ENCODE measurements at regions not wholly inside any gene's neighbourhood (a gene's known extent, or its start where the extent isn't known, plus 50 kb on each side); places are given as distances from the start of the nearest gene placed in this dataset.
"Not testable (repeated sequence)": the region's sequence is repeated elsewhere in the genome, so short reads cannot be mapped to it uniquely, and the experiment has no call there.

- no peak overlapping the region for H3K9ac ChIP-seq (ENCODE audit: low read depth in 1 of 2, low read length in 2 of 2)
- H3K4me3 ChIP-seq (ENCODE audit: low read length in 2 of 2): no peak overlapping the region
- no peaks in the 10 kb centered on the region for H3K27me3 ChIP-seq (ENCODE audit: control insufficient read depth in 2 of 2, insufficient read depth in 2 of 2, low read length in 2 of 2)
- no peaks in the 10 kb centered on the region for H3K4me1 ChIP-seq (ENCODE audit: control insufficient read depth in 2 of 2, insufficient read depth in 2 of 2, low read length in 2 of 2)
- no peak overlapping the region for H3K27ac ChIP-seq (ENCODE audit: low read depth in 2 of 2, low read length in 2 of 2)
- no peaks in the 10 kb centered on the region for H3K9me3 ChIP-seq (ENCODE audit: control insufficient read depth in 2 of 2, low read length in 2 of 2)
- no peaks in the 10 kb centered on the region for H3K36me3 ChIP-seq (ENCODE audit: control insufficient read depth in 2 of 2, insufficient read depth in 2 of 2, low read length in 2 of 2)
These were observed 63.9 kb upstream of the VASH1 start for GRCh38 chr14:76697246-76697905.

DNA sequence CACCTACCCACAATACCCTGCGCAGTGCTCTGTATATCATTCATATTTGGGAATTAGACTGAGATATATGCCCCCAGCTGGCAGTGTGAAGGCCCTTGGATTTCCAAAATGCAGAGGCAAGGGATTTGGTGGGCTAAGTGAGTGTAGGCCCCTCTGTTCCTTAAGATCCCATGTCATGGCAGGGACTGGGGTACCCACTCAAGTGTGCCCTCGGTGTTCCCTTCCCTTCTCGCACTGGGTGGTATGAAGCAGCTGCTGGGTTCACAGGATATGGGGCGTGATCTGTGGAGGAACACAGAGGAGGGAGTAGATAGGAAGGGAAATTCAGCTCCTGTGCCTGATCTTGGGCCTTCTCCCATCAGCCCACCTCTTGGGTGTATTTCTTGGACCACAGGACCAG lies 63.1 kb upstream of the VASH1 start:
- no peaks in the 10 kb centered on the region for H3K36me3 ChIP-seq (ENCODE audit: control insufficient read depth in 2 of 2, insufficient read depth in 2 of 2, low read length in 2 of 2)
- H3K27me3 ChIP-seq (ENCODE audit: control insufficient read depth in 2 of 2, insufficient read depth in 2 of 2, low read length in 2 of 2): no peaks in the 10 kb centered on the region
- H3K4me3 ChIP-seq (ENCODE audit: low read length in 2 of 2): no peak overlapping the region
- no peaks in the 10 kb centered on the region for H3K9me3 ChIP-seq (ENCODE audit: control insufficient read depth in 2 of 2, low read length in 2 of 2)
- no peak overlapping the region for H3K27ac ChIP-seq (ENCODE audit: low read depth in 2 of 2, low read length in 2 of 2)
- no peak overlapping the region for H3K9ac ChIP-seq (ENCODE audit: low read depth in 1 of 2, low read length in 2 of 2)
- H3K4me1 ChIP-seq (ENCODE audit: control insufficient read depth in 2 of 2, insufficient read depth in 2 of 2, low read length in 2 of 2): no peaks in the 10 kb centered on the region

DNA sequence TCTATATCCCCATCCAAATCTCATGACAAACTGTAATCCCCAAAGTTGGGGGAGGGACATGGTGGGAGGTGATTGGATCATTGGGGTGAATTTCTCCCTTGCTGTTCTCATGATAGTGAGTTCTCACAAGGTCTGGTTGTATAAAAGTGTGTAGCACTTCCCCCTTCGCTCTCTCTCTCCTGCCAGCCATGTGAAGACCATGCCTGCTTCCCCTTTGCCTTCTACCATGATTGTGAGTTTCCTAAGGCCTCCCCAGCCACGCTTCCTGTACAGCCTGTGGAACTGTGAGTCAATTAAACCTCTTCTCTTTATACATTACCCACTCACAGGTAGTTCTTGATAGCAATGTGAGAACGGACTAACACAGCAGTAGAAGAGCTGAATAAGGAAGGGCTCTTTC lies 62.6 kb upstream of the VASH1 start:
- Histone ChIP-seq H3K4me1 (ENCODE audit: control insufficient read depth in 2 of 2, insufficient read depth in 2 of 2, low read length in 2 of 2) (no peaks in the 10 kb centered on the region), H3K27ac (ENCODE audit: low read depth in 2 of 2, low read length in 2 of 2) (no peak overlapping the region), H3K36me3 (ENCODE audit: control insufficient read depth in 2 of 2, insufficient read depth in 2 of 2, low read length in 2 of 2) (no peaks in the 10 kb centered on the region), H3K9ac (ENCODE audit: low read depth in 1 of 2, low read length in 2 of 2) (no peak overlapping the region), H3K27me3 (ENCODE audit: control insufficient read depth in 2 of 2, insufficient read depth in 2 of 2, low read length in 2 of 2) (no peaks in the 10 kb centered on the region), H3K9me3 (ENCODE audit: control insufficient read depth in 2 of 2, low read length in 2 of 2) (no peaks in the 10 kb centered on the region), H3K4me3 (ENCODE audit: low read length in 2 of 2) (no peak overlapping the region)

GRCh38 chr14:76699209-76699938 lies 61.9 kb upstream of the VASH1 start:
- Histone ChIP-seq H3K4me1 (ENCODE audit: control insufficient read depth in 2 of 2, insufficient read depth in 2 of 2, low read length in 2 of 2) (no peaks in the 10 kb centered on the region), H3K9me3 (ENCODE audit: control insufficient read depth in 2 of 2, low read length in 2 of 2) (no peaks in the 10 kb centered on the region), H3K9ac (ENCODE audit: low read depth in 1 of 2, low read length in 2 of 2) (no peak overlapping the region), H3K27ac (ENCODE audit: low read depth in 2 of 2, low read length in 2 of 2) (no peak overlapping the region), H3K27me3 (ENCODE audit: control insufficient read depth in 2 of 2, insufficient read depth in 2 of 2, low read length in 2 of 2) (no peaks in the 10 kb centered on the region), H3K36me3 (ENCODE audit: control insufficient read depth in 2 of 2, insufficient read depth in 2 of 2, low read length in 2 of 2) (no peaks in the 10 kb centered on the region), H3K4me3 (ENCODE audit: low read length in 2 of 2) (no peak overlapping the region)

- Histone ChIP-seq H3K9me3 (ENCODE audit: control insufficient read depth in 2 of 2, low read length in 2 of 2) (no peaks in the 10 kb centered on the region), H3K27me3 (ENCODE audit: control insufficient read depth in 2 of 2, insufficient read depth in 2 of 2, low read length in 2 of 2) (no peaks in the 10 kb centered on the region), H3K4me3 (ENCODE audit: low read length in 2 of 2) (no peak overlapping the region), H3K27ac (ENCODE audit: low read depth in 2 of 2, low read length in 2 of 2) (no peak overlapping the region), H3K36me3 (ENCODE audit: control insufficient read depth in 2 of 2, insufficient read depth in 2 of 2, low read length in 2 of 2) (no peaks in the 10 kb centered on the region), H3K4me1 (ENCODE audit: control insufficient read depth in 2 of 2, insufficient read depth in 2 of 2, low read length in 2 of 2) (no peaks in the 10 kb centered on the region), H3K9ac (ENCODE audit: low read depth in 1 of 2, low read length in 2 of 2) (no peak overlapping the region)
These were observed 61.2 kb upstream of the VASH1 start for GRCh38 chr14:76699939-76700590.

DNA sequence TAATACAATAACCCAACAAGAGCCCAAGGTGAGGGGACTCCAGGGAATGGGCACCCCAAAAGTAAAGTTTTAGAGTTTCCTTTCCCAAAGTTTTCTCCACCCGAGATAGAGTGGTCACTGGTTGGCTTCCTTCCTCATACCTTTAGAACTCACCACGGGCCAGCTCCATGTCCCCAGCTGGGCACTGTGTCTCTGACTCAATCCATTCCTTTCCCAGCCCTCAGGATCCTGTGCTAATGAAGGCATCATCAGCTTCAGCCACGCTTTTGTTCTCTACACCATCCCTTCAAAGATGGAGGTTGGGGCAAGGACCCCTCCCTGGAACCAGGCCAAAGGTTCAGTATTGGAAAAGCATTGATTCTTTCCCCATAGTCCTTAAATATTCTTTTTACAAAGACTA lies 59.8 kb upstream of the VASH1 start:
- no peak overlapping the region for H3K4me3 ChIP-seq (ENCODE audit: low read length in 2 of 2)
- H3K9ac ChIP-seq (ENCODE audit: low read depth in 1 of 2, low read length in 2 of 2): no peak overlapping the region
- no peaks in the 10 kb centered on the region for H3K36me3 ChIP-seq (ENCODE audit: control insufficient read depth in 2 of 2, insufficient read depth in 2 of 2, low read length in 2 of 2)
- H3K9me3 ChIP-seq (ENCODE audit: control insufficient read depth in 2 of 2, low read length in 2 of 2): no peaks in the 10 kb centered on the region
- H3K27me3 ChIP-seq (ENCODE audit: control insufficient read depth in 2 of 2, insufficient read depth in 2 of 2, low read length in 2 of 2): no peaks in the 10 kb centered on the region
- no peaks in the 10 kb centered on the region for H3K4me1 ChIP-seq (ENCODE audit: control insufficient read depth in 2 of 2, insufficient read depth in 2 of 2, low read length in 2 of 2)
- H3K27ac ChIP-seq (ENCODE audit: low read depth in 2 of 2, low read length in 2 of 2): no peak overlapping the region

DNA sequence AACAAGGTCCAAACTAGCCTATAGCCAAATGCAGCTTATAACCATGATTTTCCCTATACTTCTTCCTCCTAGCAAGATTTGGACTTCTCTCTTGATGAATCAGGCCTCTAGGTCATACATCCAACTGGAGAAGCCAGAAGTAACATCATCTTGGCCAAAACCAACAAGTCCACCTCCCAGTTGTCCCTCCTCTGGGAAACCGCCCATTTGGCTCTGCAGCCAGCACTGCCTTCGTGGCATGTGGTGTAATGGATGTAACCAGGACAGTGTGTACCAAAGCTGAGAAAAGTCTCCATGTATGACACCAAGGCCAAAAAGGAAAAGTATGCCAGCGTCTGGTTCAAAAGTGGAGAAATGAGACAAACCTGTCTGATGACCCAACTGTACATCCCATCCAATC lies 59.3 kb upstream of the VASH1 start:
- Histone ChIP-seq H3K9ac (ENCODE audit: low read depth in 1 of 2, low read length in 2 of 2) (no peak overlapping the region), H3K36me3 (ENCODE audit: control insufficient read depth in 2 of 2, insufficient read depth in 2 of 2, low read length in 2 of 2) (no peaks in the 10 kb centered on the region), H3K4me3 (ENCODE audit: low read length in 2 of 2) (no peak overlapping the region), H3K9me3 (ENCODE audit: control insufficient read depth in 2 of 2, low read length in 2 of 2) (no peaks in the 10 kb centered on the region), H3K27me3 (ENCODE audit: control insufficient read depth in 2 of 2, insufficient read depth in 2 of 2, low read length in 2 of 2) (no peaks in the 10 kb centered on the region), H3K27ac (ENCODE audit: low read depth in 2 of 2, low read length in 2 of 2) (no peak overlapping the region), H3K4me1 (ENCODE audit: control insufficient read depth in 2 of 2, insufficient read depth in 2 of 2, low read length in 2 of 2) (no peaks in the 10 kb centered on the region)

- Histone ChIP-seq H3K9ac (ENCODE audit: low read depth in 1 of 2, low read length in 2 of 2) (no peak overlapping the region), H3K27ac (ENCODE audit: low read depth in 2 of 2, low read length in 2 of 2) (no peak overlapping the region), H3K27me3 (ENCODE audit: control insufficient read depth in 2 of 2, insufficient read depth in 2 of 2, low read length in 2 of 2) (no peaks in the 10 kb centered on the region), H3K36me3 (ENCODE audit: control insufficient read depth in 2 of 2, insufficient read depth in 2 of 2, low read length in 2 of 2) (no peaks in the 10 kb centered on the region), H3K9me3 (ENCODE audit: control insufficient read depth in 2 of 2, low read length in 2 of 2) (no peaks in the 10 kb centered on the region), H3K4me1 (ENCODE audit: control insufficient read depth in 2 of 2, insufficient read depth in 2 of 2, low read length in 2 of 2) (no peaks in the 10 kb centered on the region), H3K4me3 (ENCODE audit: low read length in 2 of 2) (no peak overlapping the region)
These were observed 56.1 kb upstream of the VASH1 start for GRCh38 chr14:76705214-76705613.

DNA sequence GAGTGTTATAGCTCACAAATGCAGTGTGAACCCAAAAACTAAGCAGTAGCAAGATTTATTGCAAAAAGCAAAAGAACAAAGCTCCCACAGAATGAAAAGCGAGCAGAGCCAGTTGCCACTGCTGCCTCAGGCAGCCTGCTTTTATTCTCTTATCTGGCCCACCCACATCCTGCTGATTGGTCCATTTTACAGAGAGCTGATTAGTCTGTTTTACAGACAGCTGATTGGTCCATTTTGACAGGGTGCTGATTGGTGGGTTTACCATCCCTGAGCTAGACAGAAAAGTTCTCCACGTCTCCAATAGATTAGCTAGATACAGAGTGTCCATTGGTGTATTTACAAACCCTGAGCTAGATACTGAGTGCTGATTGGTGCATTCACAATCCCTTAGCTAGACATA lies 55.1 kb upstream of the VASH1 start:
- H3K9ac ChIP-seq (ENCODE audit: low read depth in 1 of 2, low read length in 2 of 2); H3K4me3 ChIP-seq (ENCODE audit: low read length in 2 of 2); H3K9me3 ChIP-seq (ENCODE audit: control insufficient read depth in 2 of 2, low read length in 2 of 2); H3K4me1 ChIP-seq (ENCODE audit: control insufficient read depth in 2 of 2, insufficient read depth in 2 of 2, low read length in 2 of 2); H3K36me3 ChIP-seq (ENCODE audit: control insufficient read depth in 2 of 2, insufficient read depth in 2 of 2, low read length in 2 of 2); H3K27me3 ChIP-seq (ENCODE audit: control insufficient read depth in 2 of 2, insufficient read depth in 2 of 2, low read length in 2 of 2); H3K27ac ChIP-seq (ENCODE audit: low read depth in 2 of 2, low read length in 2 of 2): not testable (repeated sequence)

DNA sequence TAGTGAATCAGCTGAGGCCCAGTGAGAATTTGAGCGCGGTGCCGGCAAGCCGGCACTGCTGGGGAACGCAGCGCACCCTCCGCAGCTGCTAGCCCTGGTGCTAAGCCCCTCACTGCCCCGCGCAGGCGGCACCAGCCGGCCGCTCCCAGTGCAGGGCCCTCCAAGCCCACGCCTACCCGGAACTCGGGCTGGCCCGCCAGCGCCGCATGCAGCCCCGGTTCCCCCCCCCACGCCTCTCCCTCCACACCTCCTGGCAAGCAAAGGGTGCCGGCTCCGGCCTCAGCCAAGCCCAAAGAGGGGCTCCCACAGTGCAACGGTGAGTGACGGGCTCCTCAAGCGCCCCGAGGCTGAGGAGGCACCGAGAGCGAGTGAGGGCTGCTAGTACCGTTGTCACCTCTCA lies 54.5 kb upstream of the VASH1 start:
- H3K4me1 ChIP-seq (ENCODE audit: control insufficient read depth in 2 of 2, insufficient read depth in 2 of 2, low read length in 2 of 2): no peaks in the 10 kb centered on the region
- H3K4me3 ChIP-seq (ENCODE audit: low read length in 2 of 2): no peak overlapping the region
- no peak overlapping the region for H3K27ac ChIP-seq (ENCODE audit: low read depth in 2 of 2, low read length in 2 of 2)
- H3K9ac ChIP-seq (ENCODE audit: low read depth in 1 of 2, low read length in 2 of 2): no peak overlapping the region
- no peaks in the 10 kb centered on the region for H3K9me3 ChIP-seq (ENCODE audit: control insufficient read depth in 2 of 2, low read length in 2 of 2)
- H3K36me3 ChIP-seq (ENCODE audit: control insufficient read depth in 2 of 2, insufficient read depth in 2 of 2, low read length in 2 of 2): no peaks in the 10 kb centered on the region
- no peaks in the 10 kb centered on the region for H3K27me3 ChIP-seq (ENCODE audit: control insufficient read depth in 2 of 2, insufficient read depth in 2 of 2, low read length in 2 of 2)

Data from mucosa of rectum (tissue), 2 donors.